GM18867 (cell line): ENCODE measurements at regions not wholly inside any gene's neighbourhood (a gene's known extent, or its start where the extent isn't known, plus 50 kb on each side); places are given as distances from the start of the nearest gene placed in this dataset.

Experiments
- ATAC-seq: cut with Tn5 transposase; IDR thresholded peaks from one replicate; pipeline ENCODE4 v1.9.1; 2021; ENCODE audit warnings: mild to moderate bottlenecking, moderate library complexity; ENCODE audit not compliant: unreplicated experiment

DNA sequence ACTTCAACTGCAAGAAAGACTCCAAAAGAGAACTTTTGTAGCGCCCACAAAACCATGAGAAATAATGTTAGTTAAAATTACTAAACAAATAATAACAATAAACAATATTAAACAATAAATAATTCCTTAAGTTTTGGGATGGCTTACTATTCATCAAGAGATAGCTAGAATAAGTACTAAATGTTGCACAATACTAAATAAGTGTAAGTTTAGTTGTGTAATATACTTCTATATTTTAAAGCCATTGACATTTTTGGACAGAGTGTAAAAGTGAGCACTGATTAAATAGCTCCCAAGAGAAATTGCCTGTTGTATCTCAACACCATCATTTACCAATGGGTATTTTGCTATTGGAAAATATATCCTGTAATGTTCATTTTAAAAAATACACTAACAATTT is 166.7 kb downstream of the ALG10 start:
- no peak for ATAC-seq

DNA sequence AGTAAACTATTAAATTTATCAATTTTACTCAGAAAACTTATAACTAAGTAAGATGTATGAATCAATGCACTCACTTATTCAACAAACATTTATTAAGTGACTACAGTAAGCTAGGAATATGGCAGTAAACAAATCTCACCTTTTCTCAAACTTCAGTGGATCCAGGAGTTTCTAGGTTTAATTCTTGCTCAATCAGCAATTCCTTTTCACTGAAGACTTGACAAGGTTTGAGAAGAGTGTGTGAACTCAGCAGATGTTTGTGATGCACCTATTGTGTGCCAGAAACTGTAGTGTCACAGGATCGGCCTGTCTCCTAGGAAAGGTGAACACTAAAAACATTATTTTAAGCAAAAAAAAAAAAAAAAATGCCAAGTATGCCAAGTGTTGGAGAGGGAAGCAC is 167.8 kb downstream of the ALG10 start:
- no peak for ATAC-seq

DNA sequence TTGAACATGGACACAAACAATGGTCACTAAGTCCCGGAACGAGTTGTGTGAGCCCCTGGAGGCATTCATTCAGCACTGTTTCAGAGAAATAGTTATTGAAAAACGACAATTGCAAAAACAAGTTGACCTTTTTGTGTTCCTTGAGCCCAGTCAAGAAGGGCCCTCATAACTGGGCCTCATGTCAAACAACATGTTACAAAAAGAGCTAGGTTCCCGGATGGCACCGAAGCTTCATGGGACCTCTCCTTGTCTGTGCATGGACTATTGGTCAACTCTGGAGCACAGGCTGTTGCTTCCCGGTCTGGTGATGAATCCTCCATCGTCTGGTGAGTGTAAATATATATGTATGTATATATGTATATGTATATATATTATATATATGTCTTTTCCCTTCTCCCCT is 176.6 kb downstream of the ALG10 start:
- no peak for ATAC-seq

DNA sequence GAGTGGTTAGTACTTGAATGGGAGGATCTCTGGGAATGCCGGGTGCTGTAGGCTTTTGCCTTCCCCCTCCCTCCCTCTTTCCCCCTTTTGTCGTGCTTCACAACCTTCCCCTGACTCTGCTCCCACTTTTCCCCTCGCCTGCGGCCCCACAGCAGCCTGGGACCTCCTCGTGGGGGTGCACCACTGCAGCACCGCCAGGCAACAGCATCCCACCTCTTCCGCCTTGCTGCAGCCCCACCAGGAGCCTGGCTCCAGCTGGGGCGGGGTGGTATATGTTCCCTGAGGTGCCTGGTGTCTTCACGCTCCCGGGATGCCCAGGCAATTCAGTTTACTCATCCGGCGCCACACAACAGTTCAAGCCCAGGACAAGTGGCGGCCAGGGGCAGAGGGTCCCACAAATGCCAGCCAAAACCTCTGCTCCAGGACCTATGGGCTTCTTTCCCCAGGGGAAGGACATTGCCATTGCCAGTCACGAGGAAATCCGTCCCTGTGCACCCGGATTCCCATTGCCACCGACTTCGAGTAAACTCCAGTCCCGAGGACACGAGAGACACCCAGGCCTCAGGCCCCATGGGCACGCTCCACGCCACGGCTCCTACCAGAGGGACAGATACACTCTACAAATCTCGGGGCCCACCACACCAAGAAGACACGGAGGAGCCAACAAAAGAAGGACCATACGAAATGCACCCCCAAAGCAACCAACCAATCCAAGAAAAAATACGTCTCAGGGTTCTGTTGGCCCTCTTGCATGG is 181.7 kb downstream of the ALG10 start:
- no peak for ATAC-seq

DNA sequence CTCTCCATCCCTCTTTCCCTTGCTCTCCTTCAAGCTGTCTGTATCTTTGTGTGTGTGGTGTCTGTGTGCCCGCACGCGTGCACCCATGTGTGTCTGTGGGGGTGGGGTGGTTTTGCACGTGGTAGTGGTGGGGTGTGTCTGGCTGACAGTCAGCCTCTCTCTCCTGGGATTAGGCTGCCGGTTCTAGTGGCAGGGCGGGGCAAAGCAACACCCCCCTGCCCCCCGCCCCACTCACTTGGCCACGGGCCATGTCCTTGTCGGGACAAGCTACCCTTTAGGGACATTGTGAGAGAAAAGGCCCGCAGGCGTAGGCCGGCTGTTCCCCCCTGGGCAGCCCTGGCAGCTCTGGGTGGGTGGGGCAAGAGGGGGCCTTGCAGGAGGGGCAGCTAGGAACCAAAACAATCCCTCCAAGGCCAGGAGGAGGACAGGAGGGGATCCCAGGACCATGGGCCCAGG is 182.6 kb downstream of the ALG10 start:
- no peak for ATAC-seq

DNA sequence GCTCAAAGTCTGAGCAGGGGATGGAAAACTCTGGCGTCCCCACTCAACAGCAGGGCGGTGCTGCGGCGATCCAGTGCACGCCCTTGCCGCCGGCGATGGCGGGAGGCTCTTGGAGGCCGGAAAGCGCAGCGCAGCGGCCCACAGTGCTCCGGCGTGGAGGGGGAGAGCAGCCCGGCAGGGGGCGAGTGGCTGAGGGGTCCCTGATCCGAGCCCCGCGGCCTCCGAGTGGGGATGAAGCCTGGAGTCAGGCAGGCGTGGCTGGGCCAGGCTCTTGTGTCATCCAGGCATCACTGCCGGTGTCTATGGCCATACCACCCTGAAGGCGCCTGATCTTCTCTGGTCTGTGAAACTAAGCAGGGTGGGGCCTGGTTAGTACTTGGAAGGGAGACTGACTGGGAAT is 183.1 kb downstream of the ALG10 start:
- ATAC-seq, result no peak

DNA sequence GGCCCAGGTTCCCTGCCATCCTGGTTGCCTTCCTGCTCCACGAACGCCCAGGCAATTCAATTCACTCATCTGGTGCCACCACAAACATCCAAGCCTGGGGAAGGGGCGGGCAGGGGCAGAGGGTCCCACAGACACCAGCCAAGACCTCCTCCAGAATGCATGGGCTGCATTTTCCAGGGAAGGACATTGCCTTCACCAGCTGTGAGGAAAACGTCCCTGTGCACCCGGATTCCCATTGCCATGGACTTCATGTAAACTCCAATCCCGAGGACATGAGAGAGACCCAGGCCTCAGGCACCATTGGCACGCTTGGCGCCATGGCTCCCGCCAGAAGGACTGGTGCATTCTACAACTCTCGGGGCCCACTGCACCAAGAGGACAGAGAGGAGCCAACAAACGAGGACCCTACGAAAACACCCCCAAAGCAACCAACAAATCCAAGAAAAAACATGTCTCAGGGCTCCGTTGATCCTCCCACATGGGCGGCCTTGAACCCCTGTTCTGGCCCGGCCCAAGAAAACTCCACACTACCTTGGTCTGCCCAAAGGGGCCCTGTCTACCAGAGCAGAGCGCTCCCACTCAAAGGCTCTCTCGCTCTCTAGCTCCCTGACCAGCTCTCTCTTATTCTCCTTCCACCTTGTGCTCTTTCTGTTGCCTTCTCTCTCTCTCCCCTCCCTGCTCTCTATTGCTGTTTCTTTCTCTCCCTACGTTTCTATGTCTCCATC is 183.9 kb downstream of the ALG10 start:
- no peak for ATAC-seq

DNA sequence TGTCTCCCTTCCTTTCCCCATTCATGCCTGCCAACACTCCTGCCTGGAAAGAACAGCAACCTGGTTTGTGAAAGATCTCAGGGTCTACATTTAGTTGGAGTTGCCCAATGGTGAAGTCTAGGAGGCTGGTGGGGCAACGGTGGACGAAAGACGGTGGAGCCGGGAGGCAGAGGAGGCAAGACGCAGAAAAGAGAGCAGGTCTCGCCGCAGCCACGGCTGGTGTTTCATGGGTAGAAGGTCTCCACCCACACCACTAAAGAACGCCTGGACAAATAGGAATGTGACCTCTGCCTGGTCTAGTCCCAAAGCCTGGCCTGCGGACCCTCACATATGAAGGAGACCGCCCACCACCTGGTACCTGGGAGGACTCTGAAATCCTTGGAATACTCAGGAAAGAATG is 185.6 kb downstream of the ALG10 start:
- no peak for ATAC-seq

DNA sequence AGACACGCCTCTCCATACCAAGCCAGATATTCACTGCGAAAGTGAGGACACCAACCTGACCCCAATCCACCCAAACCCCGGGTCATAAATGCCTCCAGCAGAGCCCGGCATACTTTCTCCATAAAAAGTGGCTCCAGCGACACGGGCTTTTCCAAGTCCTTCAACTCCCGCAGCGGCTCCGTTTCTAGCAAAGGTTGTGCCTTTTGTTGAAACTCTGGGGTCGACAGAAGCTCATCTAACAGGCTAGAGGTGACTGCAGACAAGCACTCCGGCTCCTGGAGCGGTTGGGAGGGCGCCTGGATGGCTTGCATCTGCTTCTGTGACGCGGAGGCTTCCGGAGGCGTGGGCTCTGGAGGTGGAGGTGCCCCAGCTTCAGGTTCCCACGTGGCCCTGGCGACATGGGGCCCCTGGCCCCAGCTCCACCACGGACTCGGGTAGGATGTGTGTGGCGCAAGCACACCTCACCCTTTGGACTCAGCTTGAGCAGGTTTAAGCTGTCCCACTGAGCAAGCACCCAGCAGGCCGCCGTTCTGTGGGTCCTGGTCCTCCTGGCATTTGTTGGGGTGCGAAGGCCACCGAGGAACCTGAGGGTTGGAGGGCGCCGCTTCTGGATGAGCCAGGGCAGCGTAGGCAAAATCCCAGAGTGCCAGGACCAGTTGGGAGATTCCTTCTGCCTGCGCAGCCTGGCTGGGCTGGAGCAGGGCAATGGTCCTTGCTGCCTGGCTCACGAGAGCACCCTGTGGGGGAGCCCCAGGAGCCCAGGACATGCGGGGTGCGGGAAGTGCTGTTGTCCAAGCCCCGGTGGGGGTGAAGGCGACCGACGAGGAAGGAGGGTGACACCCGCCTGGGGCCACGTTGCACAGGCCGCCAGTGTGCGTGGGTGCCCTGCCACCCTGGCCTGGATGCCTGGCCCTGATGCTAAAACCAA is 186.3 kb downstream of the ALG10 start:
- no peak for ATAC-seq

DNA sequence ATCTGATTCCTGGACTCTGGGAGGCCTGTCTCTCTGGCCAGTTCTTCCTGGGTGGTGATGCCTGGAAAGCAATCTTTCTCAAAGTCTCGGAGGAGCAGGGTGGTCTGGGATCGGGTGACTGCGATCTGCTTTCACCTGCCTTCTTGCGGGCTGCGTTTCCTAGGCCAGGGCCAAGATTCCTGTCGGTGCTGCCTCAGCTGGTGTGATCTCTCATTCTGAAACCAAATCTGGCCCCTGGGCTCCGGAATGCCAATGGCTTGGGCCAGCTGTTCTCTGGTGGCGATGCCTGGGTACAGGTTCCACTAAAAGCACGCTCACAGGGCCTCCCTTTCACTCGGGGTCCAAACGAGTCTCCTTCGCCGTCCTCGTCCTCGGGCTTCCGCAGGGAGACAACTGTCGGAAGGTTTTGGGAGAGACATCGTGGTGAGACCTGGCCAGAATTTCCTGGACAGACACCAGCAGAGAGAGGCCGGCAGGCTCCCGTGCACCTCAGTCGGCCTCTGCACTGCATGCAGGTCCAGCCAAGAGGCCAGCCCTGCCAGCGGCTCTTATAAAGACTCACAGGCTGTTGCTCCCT is 187.1 kb downstream of the ALG10 start:
- no peak for ATAC-seq

DNA sequence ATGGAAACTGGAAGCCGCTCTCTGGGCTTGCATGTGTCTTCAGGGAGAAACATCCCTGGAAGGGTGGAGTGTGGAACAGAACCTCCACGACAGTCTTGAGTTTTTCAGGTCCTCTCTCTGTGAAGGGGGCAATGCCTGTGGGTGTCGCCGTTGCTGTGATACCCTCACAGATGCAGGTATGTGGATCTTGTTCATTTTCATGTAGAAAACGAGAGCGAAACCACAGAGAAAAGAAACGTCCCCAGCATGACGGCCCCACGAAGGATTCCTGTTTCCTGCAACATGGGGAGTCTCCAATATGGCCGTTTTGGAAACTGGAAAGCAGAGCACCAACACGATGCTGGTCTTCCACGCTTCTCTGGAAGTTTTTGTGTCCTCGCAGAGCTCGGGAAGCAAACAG is 187.9 kb downstream of the ALG10 start:
- ATAC-seq, result no peak

DNA sequence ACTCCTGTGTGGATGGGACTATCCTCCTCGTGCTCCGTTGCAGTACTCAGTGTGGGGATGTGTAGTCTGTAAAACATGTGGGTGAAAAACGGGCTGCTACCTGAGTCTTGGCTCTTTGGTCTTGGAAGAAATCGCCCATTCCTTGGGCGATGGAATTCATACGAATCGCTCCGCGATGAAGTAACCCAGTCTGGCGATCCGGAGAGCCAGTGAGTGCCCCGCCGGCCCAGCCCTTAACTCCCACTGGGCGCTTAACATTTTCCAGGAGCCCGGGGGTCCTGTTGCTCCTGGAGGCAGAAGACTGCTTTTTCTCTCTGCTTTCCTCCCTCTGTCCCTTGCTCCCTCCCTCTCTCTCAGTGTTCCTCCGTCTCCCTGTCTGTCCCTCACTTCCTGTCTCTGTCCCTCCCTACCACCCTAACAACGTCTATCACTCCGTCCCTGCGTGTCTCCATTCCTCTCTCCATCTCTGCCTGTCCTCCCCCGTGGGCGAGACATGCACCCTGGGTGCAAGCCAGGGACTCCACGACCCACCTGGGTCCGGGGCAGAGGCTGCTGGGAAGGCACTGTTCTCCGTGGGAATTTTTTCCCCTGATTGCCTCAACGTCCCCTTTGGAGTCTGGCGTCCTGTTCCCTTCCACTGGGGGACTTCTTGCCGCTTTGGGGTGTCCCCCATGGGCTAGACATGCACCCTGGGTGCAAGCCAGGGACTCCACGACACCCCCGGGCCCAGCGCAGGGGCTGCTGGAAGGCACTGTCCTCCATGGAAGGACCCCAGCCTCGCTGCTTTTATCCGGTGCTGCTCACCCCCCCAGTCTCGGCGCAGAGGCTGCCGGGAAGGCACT is 188.6 kb downstream of the ALG10 start:
- no peak for ATAC-seq

DNA sequence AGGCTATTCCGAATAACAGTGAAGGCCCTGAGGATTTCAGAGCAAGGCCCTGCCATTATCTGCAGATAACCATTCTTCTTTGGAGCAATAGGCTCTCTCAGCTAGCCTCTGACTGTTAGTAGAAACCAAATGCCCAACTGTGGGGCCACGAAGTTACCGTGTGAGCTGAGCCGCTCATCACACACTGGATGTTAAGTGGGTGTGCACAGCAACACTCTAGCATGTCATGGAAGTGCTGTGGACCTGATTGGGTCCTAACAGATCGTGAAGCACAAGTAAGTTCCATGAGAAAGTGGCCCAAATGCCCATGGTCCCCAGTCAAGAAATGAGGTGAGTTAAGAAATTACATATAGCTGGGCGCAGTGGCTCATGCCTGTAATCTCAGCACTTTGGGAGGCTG is 190.4 kb downstream of the ALG10 start:
- ATAC-seq, result no peak

DNA sequence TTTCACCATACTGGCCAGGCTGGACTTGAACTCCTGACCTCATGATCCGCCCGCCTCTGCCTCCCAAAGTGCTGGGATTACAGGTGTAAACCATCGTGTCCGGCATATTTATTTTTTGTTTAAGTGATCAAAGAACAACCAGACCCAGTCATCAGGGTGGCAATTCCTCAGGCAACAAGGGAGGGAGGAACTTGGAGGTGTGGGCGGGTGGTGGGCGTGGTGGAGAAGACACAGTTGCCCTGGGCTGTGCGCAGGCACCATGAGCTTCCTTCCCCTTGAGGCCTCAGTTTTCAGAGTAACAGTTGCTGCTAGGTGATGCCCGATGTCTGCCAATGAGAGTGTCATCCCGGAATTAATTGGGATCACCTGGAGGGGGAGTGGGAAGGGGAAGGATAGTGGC is 191.7 kb downstream of the ALG10 start:
- ATAC-seq, result no peak

DNA sequence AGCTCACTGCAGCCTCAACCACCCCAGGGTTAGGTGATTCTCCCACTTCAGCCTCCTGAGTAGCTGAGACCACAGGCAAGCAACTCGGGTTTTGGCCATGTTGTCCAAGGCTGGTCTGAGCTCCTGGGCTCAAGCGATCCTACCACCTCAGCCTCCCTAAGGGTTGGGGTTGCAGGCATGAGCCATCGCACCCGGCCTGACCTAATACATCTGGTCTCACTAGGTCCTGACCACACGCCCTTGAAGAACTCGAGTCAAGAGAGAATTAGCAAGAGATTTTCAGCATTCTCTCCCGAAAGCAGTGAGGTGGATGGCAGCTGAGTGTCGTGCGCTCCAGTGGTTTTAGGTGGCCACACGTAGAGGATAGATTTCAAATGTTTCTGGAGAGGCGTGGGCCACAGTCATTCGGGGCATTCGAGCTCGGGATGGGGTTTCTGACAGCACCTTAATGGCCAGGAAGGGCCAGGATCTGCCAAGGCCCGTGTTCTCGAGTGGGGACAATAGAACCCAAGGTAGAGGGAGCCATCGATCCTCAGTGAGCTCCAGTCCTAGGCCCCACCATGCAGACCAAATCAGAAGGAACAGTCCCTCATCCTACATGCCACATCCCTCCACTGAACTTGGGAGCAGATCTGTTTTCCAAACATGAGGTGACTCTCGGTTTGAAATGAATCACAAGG is 193.1 kb downstream of the ALG10 start:
- ATAC-seq, result no peak

DNA sequence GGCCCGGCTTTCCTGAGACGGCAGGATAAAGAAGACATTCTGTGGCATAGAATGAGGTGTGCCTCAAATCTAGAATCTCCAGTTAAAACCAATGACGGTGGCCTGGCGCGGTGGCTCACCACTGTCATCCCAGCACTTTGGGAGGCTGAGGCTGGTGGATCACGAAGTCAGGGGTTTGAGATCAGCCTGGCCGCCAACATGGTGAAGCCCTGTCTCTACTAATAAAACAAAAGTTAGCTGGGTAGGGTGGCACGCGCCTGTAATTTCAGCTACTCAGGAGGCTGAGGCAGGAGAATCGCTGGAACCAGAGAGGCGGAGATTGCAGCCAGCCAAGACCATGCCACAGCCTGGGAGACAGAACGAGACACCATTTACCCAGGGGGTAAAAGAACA is 193.6 kb downstream of the ALG10 start:
- no peak for ATAC-seq

DNA sequence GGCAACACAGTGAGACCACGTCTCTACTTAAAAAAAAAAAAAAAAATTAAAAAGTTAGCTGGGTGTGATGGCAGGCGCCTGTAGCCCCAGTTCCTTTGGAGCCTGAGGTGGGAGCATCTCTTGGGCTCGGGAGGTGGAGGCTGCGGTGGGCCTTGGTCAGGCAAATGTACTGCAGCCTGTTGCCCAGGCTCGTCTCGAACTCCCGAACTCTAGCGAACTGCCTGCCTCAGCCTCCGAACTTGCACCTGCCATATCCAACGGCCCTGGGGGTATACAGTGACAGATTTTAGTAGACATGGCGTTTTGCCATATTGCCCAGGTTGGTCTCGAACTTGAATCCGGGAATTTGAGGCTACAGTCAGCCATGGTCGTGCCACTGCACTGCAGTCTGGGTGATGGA is 195.4 kb downstream of the ALG10 start:
- no peak for ATAC-seq

DNA sequence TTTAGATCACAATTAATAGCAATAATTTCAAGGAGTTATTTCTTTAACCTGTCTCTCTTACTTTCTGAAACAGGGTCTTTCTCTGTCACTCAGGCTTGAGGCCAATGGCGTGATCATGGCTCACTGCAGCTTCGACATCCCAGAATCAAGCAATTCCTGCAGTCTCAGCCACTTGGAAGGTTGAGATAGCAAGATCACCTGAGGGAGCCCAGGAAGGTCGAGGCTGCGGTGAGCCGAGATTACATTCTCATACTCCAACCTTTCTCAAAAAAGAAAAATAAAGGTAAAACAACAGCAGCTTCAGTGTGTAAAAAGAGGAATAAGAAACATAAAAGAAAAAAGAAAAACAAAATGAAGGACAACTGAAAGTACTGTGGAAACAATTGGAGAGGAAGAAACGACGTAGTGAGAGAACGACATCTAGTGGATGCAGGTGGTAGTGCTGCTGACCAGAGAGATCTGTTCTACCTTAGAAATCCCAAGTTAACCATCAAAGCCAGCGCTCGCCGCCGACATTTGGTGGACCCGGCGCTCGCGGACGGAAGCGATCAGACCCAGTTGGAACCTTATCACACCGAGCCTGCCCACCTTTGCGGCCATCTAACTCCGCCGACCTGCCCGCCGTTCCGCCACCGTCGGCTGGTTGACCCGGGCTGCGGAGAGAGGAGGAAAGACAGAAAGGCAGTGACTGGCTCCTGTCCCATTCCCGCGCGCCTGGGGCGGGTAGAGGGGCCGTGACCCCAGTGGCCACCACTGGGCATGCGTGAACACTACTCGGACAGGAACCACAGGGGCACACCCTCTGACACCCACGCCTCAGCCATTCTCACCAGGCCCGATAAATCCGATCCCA is 196.1 kb downstream of the ALG10 start:
- peak; percentile 86 for ATAC-seq
